WTC11 (cell line): ENCODE measurements at regions not wholly inside any gene's neighbourhood (a gene's known extent, or its start where the extent isn't known, plus 50 kb on each side); places are given as distances from the start of the nearest gene placed in this dataset.

Experiments used
- ATAC-seq: fragments of 200-7000 bp; cut with Tn5 transposase; 2 replicates; pipeline ENCODE4 v1.10.0; 2021; ENCODE audit warnings: mild to moderate bottlenecking, moderate library complexity
- CTCF ChIA-PET: fragments of 300-600 bp; sonication (Branson Sonifier 250); formaldehyde crosslinking; loops from one replicate; lab custom pipeline; 2021; ENCODE audit warnings: antibody characterized with exemption; lab: Charles Lee
- POLR2A ChIA-PET: fragments of 350-600 bp; sonication (Branson Sonifier 250); formaldehyde crosslinking; loops from one replicate; lab custom pipeline; 2021; ENCODE audit warnings: antibody characterized with exemption; lab: Charles Lee
- DNase-seq: peaks from one replicate; pipeline ENCODE4 v3.0.0; 2021; ENCODE audit warnings: low spot score
- H3K27ac Mint-ChIP-seq: 2 replicates; pipeline ENCODE4 v1.8.0; 2021; ENCODE audit warnings: mixed read lengths
- H3K27me3 Mint-ChIP-seq: 2 replicates; pipeline ENCODE4 v1.8.0; 2021; ENCODE audit warnings: low read depth, mild to moderate bottlenecking, moderate library complexity, mixed read lengths
- H3K36me3 Mint-ChIP-seq: 2 replicates; pipeline ENCODE4 v1.8.0; 2021; ENCODE audit warnings: mixed read lengths
- H3K4me1 Mint-ChIP-seq: 2 replicates; pipeline ENCODE4 v1.8.0; 2022; ENCODE audit warnings: mixed read lengths
- H3K4me3 Mint-ChIP-seq: 2 replicates; pipeline ENCODE4 v1.8.0; 2021; ENCODE audit warnings: mild to moderate bottlenecking, moderate library complexity, mixed read lengths
- H3K9me3 Mint-ChIP-seq: 2 replicates; pipeline ENCODE4 v1.8.0; 2021; ENCODE audit warnings: mixed read lengths
- AR ChIP-seq: fragments of 250-450 bp; sonication (Bioruptor Pico); IDR thresholded peaks from 2 replicates; pipeline ENCODE4 v1.9.0; 2021; ENCODE audit warnings: mild to moderate bottlenecking
- CDX4 ChIP-seq: fragments of 250-450 bp; sonication (Bioruptor Pico); IDR thresholded peaks from 2 replicates; pipeline ENCODE4 v1.9.0; 2021; ENCODE audit warnings: moderate library complexity, mild to moderate bottlenecking, inconsistent platforms, borderline replicate concordance
- CREM ChIP-seq: sonication (generic); formaldehyde crosslinking; IDR thresholded peaks from 2 replicates; pipeline ENCODE4 v1.8.1; 2022; ENCODE audit warnings: mild to moderate bottlenecking, missing genetic modification reagents, moderate library complexity
- GTF2I ChIP-seq: fragments of 250-450 bp; sonication (Bioruptor Pico); conservative IDR thresholded peaks from 2 replicates; pipeline ENCODE4 v1.4.0; 2021; ENCODE audit warnings: mild to moderate bottlenecking
- HMGA2 ChIP-seq: fragments of 250-450 bp; sonication (Bioruptor Pico); IDR thresholded peaks from 2 replicates; pipeline ENCODE4 v1.4.0; 2021; ENCODE audit warnings: mild to moderate bottlenecking, moderate library complexity
- SOX15 ChIP-seq: fragments of 250-450 bp; sonication (Bioruptor Pico); IDR thresholded peaks from 2 replicates; pipeline ENCODE4 v1.9.0; 2021; ENCODE audit warnings: mild to moderate bottlenecking
- ZBTB21 ChIP-seq: sonication (generic); formaldehyde crosslinking; IDR thresholded peaks from 2 replicates; pipeline ENCODE4 v1.8.1; 2023; ENCODE audit warnings: mild to moderate bottlenecking, missing genetic modification reagents, borderline replicate concordance
- ZMAT4 ChIP-seq: fragments of 250-450 bp; sonication (Bioruptor Pico); IDR thresholded peaks from 2 replicates; pipeline ENCODE4 v1.9.0; 2021; ENCODE audit warnings: mild to moderate bottlenecking
- ZNF138 ChIP-seq: sonication (generic); formaldehyde crosslinking; conservative IDR thresholded peaks from 2 replicates; pipeline ENCODE4 v1.8.1; 2022; ENCODE audit warnings: mild to moderate bottlenecking, moderate library complexity, missing genetic modification reagents
- ZNF263 ChIP-seq: sonication (generic); formaldehyde crosslinking; IDR thresholded peaks from 2 replicates; pipeline ENCODE4 v1.8.1; 2022; ENCODE audit warnings: low read depth, mild to moderate bottlenecking, moderate library complexity, missing genetic modification reagents
- ZNF416 ChIP-seq: fragments of 250-450 bp; sonication (Bioruptor Pico); IDR thresholded peaks from 2 replicates; pipeline ENCODE4 v1.9.0; 2021; ENCODE audit warnings: mild to moderate bottlenecking, inconsistent platforms
- ZNF512 ChIP-seq: sonication (generic); formaldehyde crosslinking; IDR thresholded peaks from 2 replicates; pipeline ENCODE4 v1.8.1; 2022; ENCODE audit warnings: missing genetic modification reagents, borderline replicate concordance
- ZNF532 ChIP-seq: fragments of 250-450 bp; sonication (Bioruptor Pico); IDR thresholded peaks from 2 replicates; pipeline ENCODE4 v1.9.0; 2021; ENCODE audit warnings: mild to moderate bottlenecking, borderline replicate concordance

- no peak for DNase-seq
- no peak overlapping the region for H3K27ac Mint-ChIP-seq
- H3K4me1 Mint-ChIP-seq, result peaks cover 5% of the 10 kb centered on the region
- ATAC-seq, result no peak
- no peaks in the 10 kb centered on the region for H3K36me3 Mint-ChIP-seq
- H3K9me3 Mint-ChIP-seq, result no peaks in the 10 kb centered on the region
- no peak overlapping the region for H3K4me3 Mint-ChIP-seq
- CTCF ChIA-PET, result no interaction called here
- H3K27me3 Mint-ChIP-seq, result peaks cover 2% of the 10 kb centered on the region; the same call in 1 of the 2 replicates
- POLR2A ChIA-PET, result no interaction called here
- TF ChIP-seq CDX4 (no peak), AR (CRISPR knock-in tag) (no peak), CREM (CRISPR knock-in tag) (no peak), ZNF416 (CRISPR knock-in tag) (no peak)
Observed at GRCh38 chr18:10012526-10012925, 98.7 kb downstream of the VAPA start.

- ATAC-seq (no peak), DNase-seq (no peak)
- H3K27me3 Mint-ChIP-seq, result peaks cover 2% of the 10 kb centered on the region; the same call in 1 of the 2 replicates
- CTCF ChIA-PET, result no interaction called here
- H3K4me3 Mint-ChIP-seq, result no peak overlapping the region
- TF ChIP-seq ZNF138, result no peak
- no peak for TF ChIP-seq SOX15 (CRISPR knock-in tag)
- TF ChIP-seq ZNF263, result no peak
- TF ChIP-seq ZBTB21 (CRISPR knock-in tag), result no peak
- no peak for TF ChIP-seq ZNF512
- no peak for TF ChIP-seq ZMAT4
- TF ChIP-seq GTF2I (CRISPR knock-in tag), result no peak
- TF ChIP-seq HMGA2 (CRISPR knock-in tag), result no peak
- no peak for TF ChIP-seq ZNF532 (CRISPR knock-in tag)
- TF ChIP-seq, all 79 proteins: peak for 0
- POLR2A ChIA-PET, result no interaction called here
- Mint-ChIP-seq H3K27ac (no peak overlapping the region), H3K36me3 (no peaks in the 10 kb centered on the region), H3K4me1 (peaks cover 5% of the 10 kb centered on the region), H3K9me3 (no peaks in the 10 kb centered on the region)
Observed at GRCh38 chr18:10013621-10014543, 100.1 kb downstream of the VAPA start.
